Lung (tissue), 11 donors: ENCODE measurements at regions not wholly inside any gene's neighbourhood (a gene's known extent, or its start where the extent isn't known, plus 50 kb on each side); places are given as distances from the start of the nearest gene placed in this dataset.

Experiments used
- ATAC-seq: fragments of 200-7000 bp; cut with Tn5 transposase; one replicate; pipeline ENCODE4 v1.9.1; 2020; ENCODE audit warnings: moderate number of reproducible peaks; ENCODE audit not compliant: insufficient read depth, low FRiP score
- DNase-seq, 3 donors: peaks; one replicate each; pipeline ENCODE4 v3.0.0-alpha.2; 2013 to 2017
- H3K27ac ChIP-seq, 2 donors: one replicate each; pipeline ENCODE4 v1.5.1; 2013; ENCODE audit warnings: mild to moderate bottlenecking in 2 of 2, moderate library complexity in 2 of 2, control low read depth in 1 of 2, inconsistent platforms in 1 of 2, low read depth in 1 of 2, low read length in 1 of 2
- H3K27me3 ChIP-seq, 3 donors: one replicate each; pipeline ENCODE4 v1.5.1; 2013; ENCODE audit warnings: low read length in 2 of 3; ENCODE audit not compliant: control insufficient read depth in 3 of 3, insufficient read depth in 3 of 3
- H3K36me3 ChIP-seq, 4 donors: one replicate each; pipeline ENCODE4 v1.5.1; 2013; ENCODE audit warnings: low read length in 4 of 4, mild to moderate bottlenecking in 1 of 4, moderate library complexity in 1 of 4; ENCODE audit not compliant: control insufficient read depth in 4 of 4, insufficient read depth in 4 of 4
- H3K4me1 ChIP-seq, 5 donors: one replicate each; pipeline ENCODE4 v1.5.1; 2013; ENCODE audit warnings: low read length in 5 of 5, mild to moderate bottlenecking in 2 of 5, moderate library complexity in 1 of 5; ENCODE audit not compliant: control insufficient read depth in 5 of 5, insufficient read depth in 5 of 5
- H3K4me3 ChIP-seq: one replicate; pipeline ENCODE4 v1.5.1; 2013; ENCODE audit warnings: mild to moderate bottlenecking, control low read depth, moderate library complexity
- H3K9ac ChIP-seq, 2 donors: one replicate each; pipeline ENCODE4 v1.5.1; 2013; ENCODE audit warnings: low read length in 2 of 2, control low read depth in 1 of 2; ENCODE audit not compliant: insufficient read depth in 1 of 2
- H3K9me3 ChIP-seq, 4 donors: one replicate each; pipeline ENCODE4 v1.5.1; 2013; ENCODE audit warnings: low read length in 3 of 4, mild to moderate bottlenecking in 1 of 4, moderate library complexity in 1 of 4; ENCODE audit not compliant: control insufficient read depth in 4 of 4, insufficient read depth in 3 of 4
- WGBS, 2 donors: extraction: QIAGEN DNeasy Blood & Tissue Kit; methylation state at CpG; one replicate each; pipeline ENCODE4 v1.1.7; 2013; 5-methylcytosine and 5-hydroxymethylcytosine counted together
- TF ChIP-seq, protein P1 (sequence below): IDR thresholded peaks from 2 replicates; pipeline ENCODE4 v1.5.1; 2012; ENCODE audit warnings: mild to moderate bottlenecking; ENCODE audit errors: control extremely low read depth, extremely low read depth
- donor health status: control.
- donor health status: control.
- donor health status: Bipolar disorder and iron deficiency.
- donor health status: healthy.
- donor health status: DM: yes; HTN: yes; CAD: no.

- H3K4me1 ChIP-seq = peaks cover 0 to 13% (median 4%) of the 10 kb centered on the region in 5 donors
- WGBS, 2 donors = 70 to 76% methylated on average over 6 of the region's 6 CpGs
- H3K27me3 ChIP-seq = no peaks in the 10 kb centered on the region
- no peaks in the 10 kb centered on the region for H3K36me3 ChIP-seq
- no peak overlapping the region for H3K9ac ChIP-seq
- H3K9me3 ChIP-seq = peaks cover 0 to 6% (median 2%) of the 10 kb centered on the region in 4 donors
- ATAC-seq = no peak
- H3K27ac ChIP-seq = no peak overlapping the region
- DNase-seq = no peak
- no peak overlapping the region for H3K4me3 ChIP-seq
- TF ChIP-seq, protein P1, sequence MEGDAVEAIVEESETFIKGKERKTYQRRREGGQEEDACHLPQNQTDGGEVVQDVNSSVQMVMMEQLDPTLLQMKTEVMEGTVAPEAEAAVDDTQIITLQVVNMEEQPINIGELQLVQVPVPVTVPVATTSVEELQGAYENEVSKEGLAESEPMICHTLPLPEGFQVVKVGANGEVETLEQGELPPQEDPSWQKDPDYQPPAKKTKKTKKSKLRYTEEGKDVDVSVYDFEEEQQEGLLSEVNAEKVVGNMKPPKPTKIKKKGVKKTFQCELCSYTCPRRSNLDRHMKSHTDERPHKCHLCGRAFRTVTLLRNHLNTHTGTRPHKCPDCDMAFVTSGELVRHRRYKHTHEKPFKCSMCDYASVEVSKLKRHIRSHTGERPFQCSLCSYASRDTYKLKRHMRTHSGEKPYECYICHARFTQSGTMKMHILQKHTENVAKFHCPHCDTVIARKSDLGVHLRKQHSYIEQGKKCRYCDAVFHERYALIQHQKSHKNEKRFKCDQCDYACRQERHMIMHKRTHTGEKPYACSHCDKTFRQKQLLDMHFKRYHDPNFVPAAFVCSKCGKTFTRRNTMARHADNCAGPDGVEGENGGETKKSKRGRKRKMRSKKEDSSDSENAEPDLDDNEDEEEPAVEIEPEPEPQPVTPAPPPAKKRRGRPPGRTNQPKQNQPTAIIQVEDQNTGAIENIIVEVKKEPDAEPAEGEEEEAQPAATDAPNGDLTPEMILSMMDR = no peak
These were observed 105.2 kb downstream of the C16orf95 start for GRCh38 chr16:87212026-87212425.

DNA sequence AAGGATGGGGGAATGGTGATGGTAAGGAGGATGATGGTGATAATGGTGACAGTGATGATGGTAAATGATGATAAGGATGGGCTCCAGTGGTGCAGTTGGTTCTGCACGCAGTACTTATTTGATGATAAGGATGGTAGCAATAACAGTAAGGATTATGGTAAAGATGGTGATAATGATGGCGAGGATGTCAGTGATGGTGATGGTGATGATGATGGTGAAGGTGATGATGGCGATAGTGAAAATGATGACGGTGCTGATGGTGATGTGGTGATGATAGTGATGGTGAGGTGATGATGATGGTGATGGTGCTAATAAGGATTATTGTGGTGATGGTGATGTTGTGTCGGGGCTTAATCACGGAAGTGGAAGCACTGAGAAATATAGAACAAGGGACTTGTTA lies 103.7 kb downstream of the C16orf95 start:
- Histone ChIP-seq H3K9ac (no peak overlapping the region), H3K27ac (no peak overlapping the region), H3K36me3 (no peaks in the 10 kb centered on the region), H3K4me1 (peaks cover 0 to 4% (median 0%) of the 10 kb centered on the region in 5 donors), H3K27me3 (no peaks in the 10 kb centered on the region), H3K9me3 (peaks cover 0 to 6% (median 2%) of the 10 kb centered on the region in 4 donors), H3K4me3 (no peak overlapping the region)
- TF ChIP-seq, protein P1 = no peak
- ATAC-seq (no peak), DNase-seq (no peak)
- WGBS, 2 donors = 94 to 96% methylated on average over 6 of the region's 6 CpGs

DNA sequence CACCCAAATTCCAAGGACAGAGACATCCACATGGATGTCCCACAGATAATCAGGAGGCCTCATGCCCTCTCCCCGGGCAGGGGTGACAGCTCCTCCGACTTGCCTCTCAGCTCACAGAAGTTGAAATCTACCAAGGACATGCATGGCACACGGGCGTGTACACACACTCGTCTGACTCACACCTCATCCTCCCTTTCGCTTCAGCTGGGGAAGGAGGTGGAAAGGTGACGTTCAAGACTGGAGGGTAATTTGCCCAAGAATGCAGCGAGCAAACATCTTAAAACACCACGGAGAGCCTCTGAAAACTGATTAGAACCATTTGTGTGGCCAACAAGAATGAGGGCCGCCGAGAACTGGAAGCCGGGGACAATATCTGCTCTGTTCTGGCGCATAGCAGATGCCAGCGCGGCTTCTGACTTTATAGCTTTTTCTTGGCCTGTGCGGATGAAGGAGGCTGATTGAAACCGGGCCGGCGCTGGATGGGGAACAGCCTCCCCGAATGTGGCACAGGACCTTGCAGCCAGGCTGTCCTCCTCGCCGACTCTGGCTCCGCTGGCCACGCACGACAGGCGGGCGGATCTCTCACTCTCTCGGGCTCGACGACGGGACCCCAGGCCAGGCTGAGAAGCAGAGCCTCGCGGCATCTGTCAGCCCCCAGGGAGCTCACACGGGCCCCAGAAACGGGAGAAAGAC lies 100.9 kb downstream of the C16orf95 start:
- no peaks in the 10 kb centered on the region for H3K27me3 ChIP-seq
- H3K4me1 ChIP-seq = peaks cover 0 to 4% (median 0%) of the 10 kb centered on the region in 5 donors
- WGBS, 2 donors = 62 to 82% methylated on average over 35 of the region's 35 CpGs
- DNase-seq (peak; percentile 50 to 63 (median 59)), ATAC-seq (no peak)
- no peak overlapping the region for H3K4me3 ChIP-seq
- H3K9ac ChIP-seq = no peak overlapping the region
- H3K27ac ChIP-seq = no peak overlapping the region
- TF ChIP-seq, protein P1 = no peak
- H3K36me3 ChIP-seq = no peaks in the 10 kb centered on the region
- no peaks in the 10 kb centered on the region for H3K9me3 ChIP-seq
